Heart left ventricle (tissue), 13 donors: ENCODE measurements at regions not wholly inside any gene's neighbourhood (a gene's known extent, or its start where the extent isn't known, plus 50 kb on each side); places are given as distances from the start of the nearest gene placed in this dataset.

Experiments used
- POLR2A ChIP-seq, 2 donors: fragments of 450-650 bp; IDR thresholded peaks; one replicate each; pipeline ENCODE4 v1.6.1; 2017; ENCODE audit warnings: antibody characterized with exemption in 2 of 2, mild to moderate bottlenecking in 2 of 2, moderate library complexity in 2 of 2
- TF ChIP-seq, protein P1 (sequence below), 12 donors: fragments of 200-600 bp; sonication (generic) in 4 of 12; IDR thresholded peaks; one replicate each; pipeline versions ENCODE4 v1.5.0 to v1.8.0; 2018 to 2022; ENCODE audit warnings: antibody characterized with exemption in 12 of 12, mild to moderate bottlenecking in 5 of 12
- donor health status: ischemic (EF 13 %, LVEDD 7.1; RV severe dilation, severe dysfunction).
- donor health status: DM: no; HTN: yes; CAD: no.
- donor health status: DM: no; HTN: no; CAD: no.
- donor health status: ischemic (EF 25% LVEDD 6.9; RV normal size, moderate dysfunction).
- donor health status: ischemic (EF 25% LVEDD 5.7; RV mildly dilated, moderate dysfunction).
- donor health status: ischemic (EF 35%, LVEDD 5.7; RV mildly dilated, moderate dysfunction).
- donor health status: nonischemic (EF 11% LVEDD 7.7; RV severe dilation, severe dysfunction).
- donor health status: DM: yes; HTN: yes; CAD: no.
- donor health status: PGD.
- donor health status: ischemic (EF 29% LVEDD 5.4; RV normal size, mild dysfunction).
- donor health status: nonischemic (EF 23%, LVEDD 6.1; RV moderate dilation, normal function).

GRCh38 chr20:60132827-60133670 is 174.8 kb downstream of the CDH26 start:
- TF ChIP-seq, protein P1, sequence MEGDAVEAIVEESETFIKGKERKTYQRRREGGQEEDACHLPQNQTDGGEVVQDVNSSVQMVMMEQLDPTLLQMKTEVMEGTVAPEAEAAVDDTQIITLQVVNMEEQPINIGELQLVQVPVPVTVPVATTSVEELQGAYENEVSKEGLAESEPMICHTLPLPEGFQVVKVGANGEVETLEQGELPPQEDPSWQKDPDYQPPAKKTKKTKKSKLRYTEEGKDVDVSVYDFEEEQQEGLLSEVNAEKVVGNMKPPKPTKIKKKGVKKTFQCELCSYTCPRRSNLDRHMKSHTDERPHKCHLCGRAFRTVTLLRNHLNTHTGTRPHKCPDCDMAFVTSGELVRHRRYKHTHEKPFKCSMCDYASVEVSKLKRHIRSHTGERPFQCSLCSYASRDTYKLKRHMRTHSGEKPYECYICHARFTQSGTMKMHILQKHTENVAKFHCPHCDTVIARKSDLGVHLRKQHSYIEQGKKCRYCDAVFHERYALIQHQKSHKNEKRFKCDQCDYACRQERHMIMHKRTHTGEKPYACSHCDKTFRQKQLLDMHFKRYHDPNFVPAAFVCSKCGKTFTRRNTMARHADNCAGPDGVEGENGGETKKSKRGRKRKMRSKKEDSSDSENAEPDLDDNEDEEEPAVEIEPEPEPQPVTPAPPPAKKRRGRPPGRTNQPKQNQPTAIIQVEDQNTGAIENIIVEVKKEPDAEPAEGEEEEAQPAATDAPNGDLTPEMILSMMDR (IDR thresholded peaks at IDR 0.05) = no peak
- TF ChIP-seq POLR2A (IDR thresholded peaks at IDR 0.05) = no peak
